ACHN (cell line): ENCODE measurements at regions not wholly inside any gene's neighbourhood (a gene's known extent, or its start where the extent isn't known, plus 50 kb on each side); places are given as distances from the start of the nearest gene placed in this dataset.

Source experiments
- DNase-seq: peaks from one replicate; pipeline ENCODE4 v3.0.0-alpha.2; 2015
- in situ Hi-C: cut with HindIII; loops from 2 replicates; pipeline ENCODE4 v1.10.0; 2017; ENCODE audit warnings: low sequenced_read_pairs, low pct_ligation_motif_present, low pct_unique_long_range_greater_than_20kb

GRCh38 chrX:98607739-98608138 is 1724.0 kb downstream of the RPA4 start:
- no peak for DNase-seq
- in situ Hi-C loops, result no loop called here

GRCh38 chrX:98627645-98628044 is 1743.9 kb downstream of the RPA4 start:
- in situ Hi-C loops, result no loop called here
- DNase-seq, result no peak

- in situ Hi-C loops, result no loop called here
- no peak for DNase-seq
Observed at GRCh38 chrX:98637451-98637850, 1753.7 kb downstream of the RPA4 start.

- DNase-seq, result no peak
- in situ Hi-C loops, result no loop called here
Observed at GRCh38 chrX:98646351-98646750, 1762.6 kb downstream of the RPA4 start.

- DNase-seq, result no peak
- in situ Hi-C loops, result no loop called here
Observed at GRCh38 chrX:98654565-98654964, 1755.5 kb downstream of the PCDH19 start.
